Stimulated activated CD8-positive, alpha-beta memory T cell treated with anti-CD3 and anti-CD28 coated beads, Interleukin-4, amount 100 ng/mL, for 1 hour (primary cell): ENCODE measurements at regions not wholly inside any gene's neighbourhood (a gene's known extent, or its start where the extent isn't known, plus 50 kb on each side); places are given as distances from the start of the nearest gene placed in this dataset.
"Not testable (repeated sequence)": the region's sequence is repeated elsewhere in the genome, so short reads cannot be mapped to it uniquely, and the experiment has no call there.

ENCODE experiments used
- DNase-seq, 2 donors: peaks; one replicate each; pipeline ENCODE4 v3.0.0-alpha.2; 2020; ENCODE audit warnings: low read depth in 2 of 2, low spot score in 1 of 2

DNA sequence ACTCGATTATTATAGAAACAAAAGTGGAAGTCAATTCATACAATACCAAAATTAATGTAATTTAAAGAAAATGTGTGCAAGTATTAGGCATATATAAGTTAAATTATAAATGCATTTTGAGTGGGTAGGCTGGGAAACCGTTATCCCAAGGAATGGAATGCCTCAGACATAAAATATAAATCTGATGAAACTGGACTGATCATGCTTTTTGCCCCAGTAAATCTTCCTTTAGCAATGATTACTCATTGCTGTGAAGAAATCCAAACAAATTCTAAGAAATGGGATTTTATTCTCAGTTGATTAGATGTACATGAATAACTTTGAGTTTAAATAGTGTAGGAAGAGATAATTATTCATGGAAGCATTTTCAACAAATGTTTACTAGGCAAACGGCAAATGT lies 185.5 kb upstream of the KCNMB2 start:
- no peak for DNase-seq

DNA sequence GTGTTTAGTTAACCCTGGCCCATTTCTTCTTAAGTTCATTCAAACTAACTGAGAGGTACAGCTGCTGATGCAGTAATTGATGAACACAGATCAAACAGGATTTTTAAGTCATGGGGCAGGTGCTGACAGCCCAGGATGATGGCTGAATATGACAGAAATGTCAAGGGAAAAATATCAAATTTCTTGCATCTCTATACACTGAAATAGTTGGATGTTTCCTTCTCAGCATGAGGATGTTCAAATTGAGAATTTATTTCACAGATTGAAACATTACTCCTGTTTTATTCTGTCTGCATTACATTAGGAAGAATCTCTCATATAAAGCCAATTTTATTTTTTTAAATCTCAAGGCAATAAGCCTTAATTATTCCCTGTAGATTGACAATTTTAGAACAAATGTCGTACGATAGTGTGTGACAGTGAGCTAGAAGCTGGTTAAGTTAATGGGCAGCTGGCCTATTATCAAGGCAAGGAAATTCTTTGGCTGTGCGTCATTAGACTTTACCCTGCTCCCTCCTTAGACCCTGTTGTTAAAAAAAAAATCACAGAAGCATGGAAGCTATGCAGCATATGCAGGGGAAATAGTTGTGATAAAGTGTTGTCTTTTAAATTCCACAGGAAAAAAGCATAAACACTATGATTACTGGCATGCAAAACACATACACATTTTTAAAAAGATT lies 183.8 kb upstream of the KCNMB2 start:
- DNase-seq, result no peak

DNA sequence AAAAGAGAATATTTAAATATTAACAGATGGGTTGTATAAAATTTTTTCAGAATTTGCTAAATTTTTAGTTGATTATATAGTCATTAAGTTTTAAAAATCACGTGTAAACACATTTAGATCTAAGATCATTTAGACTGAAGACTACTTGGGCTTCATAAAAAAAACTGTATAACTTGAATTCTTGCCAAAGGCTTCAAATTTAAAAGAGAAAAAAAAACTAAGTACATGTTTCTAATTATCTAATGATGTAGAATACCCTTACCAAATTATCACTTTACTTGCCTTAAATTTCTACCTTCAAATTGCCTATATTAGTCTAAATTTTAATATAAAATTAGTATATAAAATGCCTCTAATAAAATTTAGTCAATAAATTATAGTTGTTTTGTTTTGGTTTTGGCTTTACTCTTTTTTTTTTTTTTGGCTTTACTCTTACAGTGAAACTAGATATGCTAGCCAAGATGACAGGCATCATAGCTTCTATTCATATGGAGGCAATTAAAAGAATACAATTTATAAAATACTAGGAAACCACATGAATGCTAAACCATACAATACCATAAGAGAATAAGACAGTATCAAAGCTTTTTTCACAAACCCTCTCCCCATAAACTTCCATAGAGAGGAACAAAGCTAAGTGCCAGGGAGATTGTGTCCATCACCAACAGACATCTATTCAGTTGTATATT lies 183.1 kb upstream of the KCNMB2 start:
- DNase-seq, result no peak

DNA sequence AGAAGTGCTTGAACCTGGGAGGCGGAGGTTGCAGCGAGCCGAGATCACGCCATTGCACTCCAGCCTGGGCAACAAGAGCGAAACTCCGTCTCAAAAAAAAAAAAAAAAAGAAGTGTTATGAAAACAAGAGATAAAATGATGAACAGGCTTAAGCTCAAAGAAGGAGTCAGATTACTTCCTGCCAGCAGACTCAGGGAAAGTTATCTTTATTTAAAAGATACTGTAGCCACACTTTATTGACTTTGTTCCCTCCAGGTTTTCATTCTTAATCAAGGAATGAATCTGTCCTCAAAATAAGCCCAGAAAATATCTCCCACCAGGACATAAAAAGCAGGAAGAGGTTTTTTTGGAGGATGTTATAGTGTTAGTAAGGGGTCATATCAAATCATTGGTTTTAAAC lies 176.5 kb upstream of the KCNMB2 start:
- no peak for DNase-seq

DNA sequence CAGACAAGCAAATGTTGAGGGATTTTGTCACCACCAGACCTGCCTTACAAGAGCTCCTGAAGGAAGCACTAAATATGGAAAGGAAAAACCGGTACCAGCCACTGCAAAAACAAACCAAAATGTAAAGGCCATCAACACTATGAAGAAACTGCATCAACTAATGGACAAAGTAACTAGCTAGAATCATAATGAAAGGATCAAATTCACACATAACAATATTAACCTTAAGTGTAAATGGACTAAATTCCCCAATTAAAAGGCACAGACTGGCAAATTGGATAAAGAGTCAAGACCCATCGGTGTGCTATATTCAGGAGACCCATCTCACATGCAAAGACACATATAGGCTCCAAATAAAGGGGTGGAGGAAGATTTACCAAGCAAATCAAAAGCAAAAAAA lies 173.2 kb upstream of the KCNMB2 start:
- not testable (repeated sequence) for DNase-seq

DNA sequence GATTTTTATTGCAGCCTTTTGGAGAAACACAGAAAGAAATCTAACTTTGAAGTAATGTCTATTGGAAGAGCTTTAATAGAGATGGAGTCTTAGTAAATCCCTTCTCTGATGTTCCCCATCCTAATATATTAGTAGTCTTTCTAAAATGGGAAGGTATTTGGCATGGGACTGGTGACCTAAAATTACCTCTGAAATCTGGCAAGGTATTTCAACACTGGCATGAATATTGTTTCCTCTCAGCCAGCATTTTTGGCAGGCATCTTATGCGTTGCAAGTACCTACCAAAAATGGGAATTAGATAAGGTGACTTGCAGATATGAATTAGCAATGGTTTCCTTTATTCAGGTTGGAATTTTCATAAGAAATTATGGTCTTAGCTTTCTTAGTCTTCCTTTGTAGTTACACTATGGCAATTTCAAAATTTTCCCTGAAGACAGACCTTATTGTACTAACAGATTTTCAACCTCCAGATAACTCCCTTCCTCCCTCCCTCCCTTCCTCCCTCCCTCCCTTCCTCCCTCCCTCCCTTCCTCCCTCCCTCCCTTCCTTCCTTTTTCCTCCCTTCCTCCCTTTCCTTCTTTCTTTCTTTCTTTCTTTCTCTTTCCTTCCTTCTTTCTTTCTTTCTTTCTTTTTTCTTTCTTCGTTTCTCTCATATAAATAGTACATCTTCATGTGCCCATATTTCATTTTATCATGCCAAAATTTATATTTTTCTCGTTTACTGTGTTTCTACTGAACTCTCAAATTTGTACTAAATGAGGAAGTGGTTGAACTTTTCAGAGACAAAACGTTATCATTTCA lies 168.2 kb upstream of the KCNMB2 start:
- no peak for DNase-seq

DNA sequence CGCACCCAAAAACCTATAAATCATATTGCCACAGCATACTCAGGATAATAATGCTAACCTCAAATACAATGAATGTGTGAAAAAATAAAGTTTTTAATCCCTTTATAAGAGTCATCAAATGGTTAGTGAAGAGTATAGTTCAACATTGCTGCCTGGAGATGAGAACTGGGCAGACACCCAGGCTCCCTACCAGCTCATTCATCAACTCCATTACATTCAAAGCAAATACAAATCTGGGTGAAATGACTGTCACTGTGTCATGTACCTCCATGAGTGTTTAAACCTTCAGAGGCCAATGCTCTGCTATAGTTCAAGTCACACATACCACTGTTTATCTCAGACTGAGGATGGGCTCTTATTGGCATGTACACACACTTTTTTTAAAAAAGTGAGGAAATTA lies 167.2 kb upstream of the KCNMB2 start:
- no peak for DNase-seq

DNA sequence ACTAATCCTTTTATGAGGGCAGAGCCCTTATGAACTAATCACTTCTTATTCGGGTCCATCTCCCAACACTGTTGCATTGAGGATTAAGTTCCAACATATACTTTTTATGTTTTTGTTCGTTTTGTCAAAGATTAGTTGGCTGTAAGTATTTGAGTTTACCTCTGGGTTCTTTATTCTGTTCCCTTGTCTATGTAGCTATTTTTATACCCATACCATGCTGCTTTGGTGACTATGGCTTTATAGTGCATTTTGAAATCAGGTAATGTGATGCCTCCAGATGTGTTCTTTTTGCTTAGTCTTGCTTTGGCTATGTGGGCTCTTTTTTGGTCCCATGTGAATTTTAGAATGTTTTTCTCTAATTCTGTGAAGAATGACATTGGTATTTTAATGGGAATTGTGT lies 166.4 kb upstream of the KCNMB2 start:
- DNase-seq, result no peak

DNA sequence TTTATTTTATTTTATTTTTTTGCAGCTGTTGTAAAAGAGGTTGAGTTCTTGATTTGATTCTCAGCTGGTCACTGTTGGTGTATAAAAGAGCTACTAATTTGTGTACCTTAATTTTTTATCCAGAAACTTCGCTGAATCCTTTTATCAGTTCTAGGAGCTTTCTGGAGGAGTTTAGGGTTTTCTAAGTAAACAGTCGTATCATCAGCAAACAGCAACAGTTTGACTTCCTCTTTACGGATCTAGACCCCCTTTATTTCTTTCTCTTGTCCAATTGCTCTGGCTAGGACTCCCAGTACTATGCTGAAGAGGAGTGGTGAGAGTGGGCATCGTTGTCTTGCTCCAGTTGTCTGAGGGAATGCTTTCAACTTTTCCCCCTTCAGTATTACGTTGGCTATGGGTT lies 165.8 kb upstream of the KCNMB2 start:
- DNase-seq, result no peak

DNA sequence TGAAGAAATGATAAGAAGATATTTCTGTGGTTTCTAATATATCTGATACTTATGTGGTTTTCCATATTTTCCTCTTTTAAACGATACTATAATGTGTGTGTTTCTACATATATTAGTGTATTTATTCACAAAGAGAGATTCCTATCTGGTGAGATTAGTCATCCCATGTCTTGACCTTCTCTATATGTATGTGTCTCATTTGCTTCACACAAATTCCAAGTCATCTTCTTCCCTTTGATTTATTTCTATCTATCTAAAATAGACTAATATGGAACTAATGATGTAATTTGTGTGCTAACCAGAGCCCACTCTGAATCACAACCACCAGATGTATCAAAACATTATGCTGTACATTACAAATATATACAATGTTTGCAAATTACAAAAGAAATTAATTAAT lies 154.7 kb upstream of the KCNMB2 start:
- DNase-seq, result no peak

DNA sequence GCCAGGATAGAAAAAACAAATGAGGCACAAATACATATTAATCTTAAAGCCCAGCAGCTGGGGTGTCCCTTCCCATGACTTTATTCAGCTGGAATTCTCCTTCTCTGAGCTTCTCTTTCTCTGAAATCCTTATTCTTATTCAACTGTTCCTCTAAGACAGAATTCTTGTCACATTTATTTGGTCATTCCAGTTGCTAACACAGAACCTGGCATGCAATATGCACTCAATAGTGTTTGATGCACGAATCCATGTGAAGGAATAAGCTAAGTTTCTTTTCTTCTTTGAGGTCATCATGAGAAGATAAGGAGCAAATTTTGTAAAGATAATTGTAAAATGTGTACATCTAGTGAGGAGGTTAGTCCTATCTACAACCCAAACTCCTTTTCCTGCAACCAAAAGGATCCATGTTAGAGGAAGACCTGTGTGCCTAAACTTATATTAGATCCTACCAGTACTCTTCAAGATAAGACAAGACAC lies 154.2 kb upstream of the KCNMB2 start:
- DNase-seq, result no peak

DNA sequence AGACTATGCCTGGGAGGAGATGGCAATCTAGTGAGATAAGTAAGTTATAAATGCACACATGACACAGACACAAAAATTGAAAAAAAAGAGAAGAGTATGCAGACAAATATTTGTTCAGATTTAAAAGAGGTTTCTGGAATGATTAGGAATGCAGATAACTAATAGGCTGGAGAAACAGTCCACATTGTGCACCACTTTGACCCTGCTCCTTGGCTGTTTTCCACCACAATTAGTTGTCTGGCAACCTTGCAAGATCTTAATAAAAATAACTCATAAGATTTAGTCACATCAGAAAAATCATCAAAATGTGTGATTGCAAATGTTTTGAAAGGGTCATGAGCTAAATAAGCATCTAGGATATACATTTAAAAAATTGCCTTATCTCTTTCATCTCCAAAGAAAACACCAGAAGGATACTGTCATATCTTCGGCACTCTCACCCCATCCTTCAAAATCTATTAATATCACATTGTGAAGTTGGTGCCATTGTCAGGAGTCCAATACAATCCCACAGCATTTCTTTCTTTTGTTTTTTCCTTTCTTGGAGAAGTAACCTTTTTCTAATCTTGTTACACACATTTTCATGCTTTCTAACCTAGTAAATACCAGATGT lies 153.7 kb upstream of the KCNMB2 start:
- DNase-seq, result no peak

DNA sequence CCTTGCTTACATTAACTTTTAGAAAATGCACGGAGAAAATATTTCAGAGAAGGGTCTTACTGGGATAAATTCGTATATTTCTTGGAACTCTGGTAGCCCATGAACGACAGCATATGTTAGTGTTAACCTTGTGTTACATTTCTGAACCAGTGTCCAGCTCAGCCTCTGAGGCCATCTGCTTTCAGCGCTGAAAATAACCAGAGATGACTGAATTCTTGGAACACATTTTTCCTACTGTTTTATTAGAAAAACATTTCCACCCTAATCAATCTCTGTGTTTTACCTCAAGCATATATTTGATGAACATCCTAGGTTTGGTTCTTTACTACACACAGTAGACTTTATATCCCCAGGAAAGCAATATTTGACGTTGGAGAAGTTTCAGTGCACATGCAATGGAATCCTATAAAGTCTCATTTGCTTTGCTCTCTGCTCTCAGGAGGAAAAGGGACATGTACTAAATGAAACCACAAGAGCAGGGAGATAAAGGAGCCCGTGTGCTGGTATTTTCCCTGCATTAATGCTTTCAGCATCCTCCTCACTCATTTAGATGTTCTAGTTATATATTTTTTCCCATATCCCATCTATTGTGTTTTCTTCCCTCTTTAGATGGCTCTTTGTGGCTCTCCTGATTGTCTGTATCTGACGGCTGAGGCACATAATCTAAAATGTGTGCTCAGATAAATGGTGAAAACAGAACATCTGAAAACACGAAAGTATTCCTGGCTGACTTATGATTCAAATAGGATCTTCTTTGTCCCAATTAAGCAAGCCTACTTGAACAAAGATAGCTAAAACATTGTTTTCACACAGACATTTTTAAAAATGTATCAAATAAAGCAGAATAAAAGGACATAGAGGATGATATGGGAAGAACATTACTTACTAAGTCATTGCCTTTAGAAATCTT lies 151.7 kb upstream of the KCNMB2 start:
- no peak for DNase-seq

DNA sequence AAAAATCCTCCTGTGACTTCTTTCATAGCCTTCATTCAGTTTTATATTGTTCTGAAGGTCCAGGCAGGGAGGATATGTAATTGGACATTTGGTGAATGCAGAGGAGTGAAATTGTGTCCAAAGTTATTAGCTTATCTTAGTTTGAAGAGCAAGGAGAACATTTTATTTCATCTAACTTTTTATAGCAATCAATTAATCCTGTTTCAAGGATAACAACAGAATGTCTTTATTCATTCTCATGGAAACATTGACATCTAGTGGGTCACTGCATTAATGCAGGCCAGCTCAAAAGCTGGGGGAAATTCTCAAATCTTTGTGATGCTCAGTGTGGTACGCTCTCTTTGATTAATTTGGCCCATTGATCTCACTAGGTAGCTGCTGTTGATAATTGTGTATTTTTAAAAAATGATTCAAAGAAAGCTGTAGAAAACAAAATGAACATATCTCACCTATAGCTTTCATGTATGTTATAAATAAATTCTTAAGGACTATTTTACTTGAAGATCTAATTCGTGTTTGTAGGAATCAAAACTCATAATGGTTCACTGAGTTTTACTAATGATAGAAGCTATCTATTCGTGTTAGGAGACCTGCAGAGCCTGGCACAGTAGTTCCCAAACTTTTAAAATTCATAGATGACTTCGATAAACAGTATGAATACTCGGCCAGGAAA lies 150.8 kb upstream of the KCNMB2 start:
- no peak for DNase-seq

DNA sequence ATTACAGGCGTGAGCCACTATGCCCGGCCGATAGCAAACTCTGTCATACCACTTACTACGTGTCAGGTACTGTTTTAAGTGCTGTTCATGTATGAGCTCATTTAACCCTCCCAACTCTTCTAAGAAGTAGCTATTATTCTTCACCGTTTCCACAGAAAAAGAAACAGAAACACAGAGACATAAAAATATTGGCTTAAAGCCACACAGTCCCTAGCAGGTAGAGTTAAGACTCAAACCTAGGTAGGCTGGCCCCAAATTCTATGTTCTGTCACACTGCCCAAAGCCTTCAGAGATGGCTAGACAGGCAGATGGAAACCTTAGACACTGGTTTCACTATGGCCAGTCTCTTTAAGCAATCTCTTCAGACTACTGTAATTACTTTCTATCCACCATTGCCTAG lies 149.8 kb upstream of the KCNMB2 start:
- no peak for DNase-seq

DNA sequence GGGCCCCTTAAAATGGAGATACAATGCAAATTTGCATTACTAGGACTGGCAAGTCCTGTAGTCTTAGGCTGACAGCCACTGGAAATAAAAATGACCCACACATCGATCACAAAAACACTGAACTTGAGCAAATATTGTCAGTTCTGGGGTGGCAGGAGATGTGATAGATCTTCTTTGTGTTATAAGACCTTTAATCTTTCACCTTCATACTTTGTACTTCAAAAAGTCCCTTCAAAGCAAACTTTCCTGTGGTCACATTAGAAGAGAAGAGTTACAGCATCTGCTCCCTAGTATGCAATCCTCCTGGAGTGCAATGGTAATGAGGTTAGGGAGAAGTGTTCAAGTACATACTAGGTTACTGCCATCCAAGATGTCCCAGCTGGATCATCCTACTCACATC lies 149.4 kb upstream of the KCNMB2 start:
- DNase-seq, result no peak

DNA sequence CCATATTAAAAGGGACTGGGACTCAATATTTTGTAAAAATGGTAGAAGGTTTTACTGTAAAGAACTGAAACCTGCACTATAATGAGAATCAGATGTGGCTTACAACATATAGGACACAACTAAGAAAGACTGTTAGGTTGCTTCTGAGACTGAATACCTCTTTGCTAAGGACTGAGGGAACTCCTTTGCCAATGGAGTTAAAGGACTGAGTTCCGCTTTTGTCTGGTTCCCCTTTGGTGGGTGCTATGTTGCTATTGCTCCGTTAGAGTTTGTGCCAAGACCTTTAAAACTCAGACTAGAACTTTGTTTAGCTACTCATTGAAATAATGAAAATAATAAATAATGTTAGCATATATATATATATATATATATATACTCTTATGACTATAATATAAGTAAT lies 147.8 kb upstream of the KCNMB2 start:
- no peak for DNase-seq

DNA sequence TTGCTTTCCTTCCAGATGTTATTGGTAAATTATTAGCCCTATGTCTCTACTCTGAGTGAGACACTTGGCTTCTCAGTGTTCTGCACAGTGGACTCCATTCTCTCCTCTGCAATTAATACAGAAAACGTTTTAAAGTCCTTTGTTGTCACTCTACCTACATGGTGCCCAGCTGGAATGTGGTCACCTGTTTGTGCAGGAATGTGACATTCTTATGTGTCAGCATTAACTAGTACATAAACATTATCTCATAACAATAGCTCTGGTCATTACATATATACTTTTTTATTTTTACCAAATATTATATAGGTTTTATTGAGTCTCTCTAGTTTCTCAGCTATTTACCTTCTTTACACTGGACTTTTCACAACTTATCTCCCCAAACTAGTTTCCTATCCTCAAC lies 147.0 kb upstream of the KCNMB2 start:
- no peak for DNase-seq

DNA sequence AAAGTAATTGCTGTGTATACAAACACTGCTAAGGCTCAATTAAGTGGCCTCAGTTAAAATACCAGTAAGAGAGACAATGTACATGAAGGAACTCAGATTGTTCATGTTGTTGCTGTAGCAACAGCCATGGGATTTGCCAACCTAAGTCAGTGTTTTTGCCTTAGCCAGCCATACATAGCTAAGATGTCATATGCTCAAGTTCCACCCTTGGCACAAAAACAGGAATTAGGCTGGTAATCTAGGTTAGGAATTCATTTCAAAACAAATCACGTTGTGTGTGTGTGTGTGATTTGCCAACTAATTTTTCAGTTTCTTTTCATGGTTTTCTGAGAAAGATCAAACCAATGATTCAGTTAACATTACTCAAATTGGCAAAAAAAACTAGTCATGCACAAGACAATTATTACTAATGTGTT lies 143.7 kb upstream of the KCNMB2 start:
- no peak for DNase-seq

DNA sequence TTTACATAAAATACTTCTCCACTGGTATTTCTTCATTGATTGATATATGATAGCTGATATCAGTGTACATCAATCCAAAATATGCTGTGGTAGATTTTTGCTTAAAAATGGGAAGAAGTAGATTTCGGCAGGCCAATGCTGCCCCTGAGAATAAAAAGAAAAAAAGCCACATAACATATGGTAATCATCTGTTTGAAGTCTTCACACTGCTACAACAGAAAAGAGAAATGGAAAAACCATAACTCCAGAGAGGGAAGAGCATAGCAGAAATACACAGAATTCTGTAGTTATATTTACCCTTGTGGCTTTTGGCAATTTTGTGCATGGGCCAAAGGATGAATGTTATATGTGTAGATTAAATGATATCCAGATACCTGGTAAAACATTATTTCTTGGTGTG lies 143.1 kb upstream of the KCNMB2 start:
- DNase-seq, result no peak
